MM.1S (cell line): ENCODE measurements at regions not wholly inside any gene's neighbourhood (a gene's known extent, or its start where the extent isn't known, plus 50 kb on each side); places are given as distances from the start of the nearest gene placed in this dataset.

Experiments
- EZH2 ChIP-seq: fragments of 300-600 bp; sonication (generic); optimal IDR thresholded peaks from 2 replicates; pipeline ENCODE3; 2017; ENCODE audit warnings: low read depth, mild to moderate bottlenecking, antibody characterized with exemption, low read length, mixed read lengths
- TF ChIP-seq, protein P1 (sequence below): fragments of 300-600 bp; sonication (generic); IDR thresholded peaks from 2 replicates; pipeline ENCODE4 v1.5.1; 2016; ENCODE audit warnings: antibody characterized with exemption, low read length, mixed read lengths

DNA sequence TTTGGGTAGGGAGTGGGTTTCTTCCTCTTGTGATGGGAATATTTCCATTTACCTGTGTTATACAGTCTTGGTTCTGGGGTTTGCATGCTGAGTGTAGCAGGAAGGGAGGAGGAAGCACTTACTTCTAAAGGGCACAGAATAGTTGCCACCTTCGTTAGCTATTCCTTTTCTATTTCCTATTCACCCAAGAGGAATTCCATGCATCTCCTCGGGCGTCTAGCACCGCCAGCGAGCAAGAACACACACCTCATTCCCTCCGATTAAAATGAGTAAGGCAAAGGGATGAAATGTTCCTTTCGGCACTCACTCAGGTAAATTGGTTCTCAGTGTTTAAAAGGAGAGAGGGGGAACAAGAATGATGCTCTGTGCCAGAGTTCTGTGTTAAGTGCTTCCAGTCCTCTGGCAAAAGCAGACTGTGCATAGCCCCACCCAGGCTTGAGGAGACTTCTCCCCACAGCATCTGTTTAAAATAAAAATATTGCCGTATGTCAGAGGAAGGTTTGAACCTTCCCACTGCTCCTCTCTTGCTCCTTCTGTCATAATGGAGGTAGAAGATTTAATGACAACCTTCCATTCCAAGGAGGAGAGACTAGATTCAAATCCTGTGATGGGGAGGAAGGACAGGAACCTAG is 351.4 kb downstream of the PTTG2 start:
- TF ChIP-seq, protein P1, sequence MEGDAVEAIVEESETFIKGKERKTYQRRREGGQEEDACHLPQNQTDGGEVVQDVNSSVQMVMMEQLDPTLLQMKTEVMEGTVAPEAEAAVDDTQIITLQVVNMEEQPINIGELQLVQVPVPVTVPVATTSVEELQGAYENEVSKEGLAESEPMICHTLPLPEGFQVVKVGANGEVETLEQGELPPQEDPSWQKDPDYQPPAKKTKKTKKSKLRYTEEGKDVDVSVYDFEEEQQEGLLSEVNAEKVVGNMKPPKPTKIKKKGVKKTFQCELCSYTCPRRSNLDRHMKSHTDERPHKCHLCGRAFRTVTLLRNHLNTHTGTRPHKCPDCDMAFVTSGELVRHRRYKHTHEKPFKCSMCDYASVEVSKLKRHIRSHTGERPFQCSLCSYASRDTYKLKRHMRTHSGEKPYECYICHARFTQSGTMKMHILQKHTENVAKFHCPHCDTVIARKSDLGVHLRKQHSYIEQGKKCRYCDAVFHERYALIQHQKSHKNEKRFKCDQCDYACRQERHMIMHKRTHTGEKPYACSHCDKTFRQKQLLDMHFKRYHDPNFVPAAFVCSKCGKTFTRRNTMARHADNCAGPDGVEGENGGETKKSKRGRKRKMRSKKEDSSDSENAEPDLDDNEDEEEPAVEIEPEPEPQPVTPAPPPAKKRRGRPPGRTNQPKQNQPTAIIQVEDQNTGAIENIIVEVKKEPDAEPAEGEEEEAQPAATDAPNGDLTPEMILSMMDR = no peak
- TF ChIP-seq EZH2 = no peak
